PFSK-1 (cell line): ENCODE measurements at regions not wholly inside any gene's neighbourhood (a gene's known extent, or its start where the extent isn't known, plus 50 kb on each side); places are given as distances from the start of the nearest gene placed in this dataset.

Experiments used
- POLR2AphosphoS5 ChIP-seq: IDR thresholded peaks from 2 replicates; pipeline ENCODE4 v1.6.1; 2012; ENCODE audit warnings: low read depth, mild to moderate bottlenecking, control low read depth, low read length, moderate library complexity
- SIN3A ChIP-seq: IDR thresholded peaks from 2 replicates; pipeline ENCODE4 v1.6.1; 2012; ENCODE audit warnings: mild to moderate bottlenecking, low read length, moderate library complexity, borderline replicate concordance; ENCODE audit not compliant: insufficient read depth
- TAF1 ChIP-seq: IDR thresholded peaks from 2 replicates; pipeline ENCODE4 v1.6.1; 2012; ENCODE audit warnings: low read length, control low read depth, borderline replicate concordance; ENCODE audit not compliant: insufficient read depth
- TF ChIP-seq, protein P1 (sequence below), 2 experiments: IDR thresholded peaks; 2 replicates each; pipeline versions ENCODE4 v1.6.1 to v1.8.0; 2011 to 2012; ENCODE audit warnings: low read depth in 2 of 2, low read length in 2 of 2, control low read depth in 1 of 2, inconsistent platforms in 1 of 2, mild to moderate bottlenecking in 1 of 2, moderate library complexity in 1 of 2; ENCODE audit not compliant: insufficient read depth in 1 of 2

DNA sequence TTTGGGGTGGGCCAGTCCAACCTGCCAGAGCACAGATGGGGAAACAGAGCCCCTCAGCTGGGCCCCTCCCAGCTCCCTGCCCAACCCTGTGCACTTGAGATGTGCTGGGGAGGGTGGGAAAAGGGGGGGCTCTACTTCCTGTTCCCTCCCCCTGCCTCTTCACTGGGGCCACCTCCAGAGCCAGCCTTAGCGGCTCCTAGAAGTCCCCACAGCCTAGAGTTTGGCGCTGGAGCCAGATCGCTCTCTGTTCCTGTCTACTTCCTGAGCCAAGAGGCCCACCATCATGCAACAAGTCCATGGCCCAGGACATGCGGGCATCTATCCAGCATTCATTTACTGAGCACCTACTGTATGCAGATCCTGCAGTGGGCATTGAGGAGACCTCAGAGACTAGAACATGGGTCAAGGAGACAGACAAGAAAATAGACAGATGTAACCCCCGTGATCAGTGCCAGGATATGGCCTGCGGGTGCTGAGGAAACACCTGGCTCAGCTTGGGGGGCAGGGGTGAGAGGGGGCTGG, 144.1 kb downstream of the SYF2 start:
- no peak for TF ChIP-seq POLR2AphosphoS5
- TF ChIP-seq, protein P1, sequence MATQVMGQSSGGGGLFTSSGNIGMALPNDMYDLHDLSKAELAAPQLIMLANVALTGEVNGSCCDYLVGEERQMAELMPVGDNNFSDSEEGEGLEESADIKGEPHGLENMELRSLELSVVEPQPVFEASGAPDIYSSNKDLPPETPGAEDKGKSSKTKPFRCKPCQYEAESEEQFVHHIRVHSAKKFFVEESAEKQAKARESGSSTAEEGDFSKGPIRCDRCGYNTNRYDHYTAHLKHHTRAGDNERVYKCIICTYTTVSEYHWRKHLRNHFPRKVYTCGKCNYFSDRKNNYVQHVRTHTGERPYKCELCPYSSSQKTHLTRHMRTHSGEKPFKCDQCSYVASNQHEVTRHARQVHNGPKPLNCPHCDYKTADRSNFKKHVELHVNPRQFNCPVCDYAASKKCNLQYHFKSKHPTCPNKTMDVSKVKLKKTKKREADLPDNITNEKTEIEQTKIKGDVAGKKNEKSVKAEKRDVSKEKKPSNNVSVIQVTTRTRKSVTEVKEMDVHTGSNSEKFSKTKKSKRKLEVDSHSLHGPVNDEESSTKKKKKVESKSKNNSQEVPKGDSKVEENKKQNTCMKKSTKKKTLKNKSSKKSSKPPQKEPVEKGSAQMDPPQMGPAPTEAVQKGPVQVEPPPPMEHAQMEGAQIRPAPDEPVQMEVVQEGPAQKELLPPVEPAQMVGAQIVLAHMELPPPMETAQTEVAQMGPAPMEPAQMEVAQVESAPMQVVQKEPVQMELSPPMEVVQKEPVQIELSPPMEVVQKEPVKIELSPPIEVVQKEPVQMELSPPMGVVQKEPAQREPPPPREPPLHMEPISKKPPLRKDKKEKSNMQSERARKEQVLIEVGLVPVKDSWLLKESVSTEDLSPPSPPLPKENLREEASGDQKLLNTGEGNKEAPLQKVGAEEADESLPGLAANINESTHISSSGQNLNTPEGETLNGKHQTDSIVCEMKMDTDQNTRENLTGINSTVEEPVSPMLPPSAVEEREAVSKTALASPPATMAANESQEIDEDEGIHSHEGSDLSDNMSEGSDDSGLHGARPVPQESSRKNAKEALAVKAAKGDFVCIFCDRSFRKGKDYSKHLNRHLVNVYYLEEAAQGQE (IDR thresholded peaks at IDR 0.05; ENCODE audit: insufficient read depth in 1 of 2, low read depth in 2 of 2, low read length in 2 of 2), result no peak
- TF ChIP-seq TAF1, result no peak
- TF ChIP-seq SIN3A, result no peak
